ENCODE measurements at regions not wholly inside any gene's neighbourhood (a gene's known extent, or its start where the extent isn't known, plus 50 kb on each side); places are given as distances from the start of the nearest gene placed in this dataset.

GRCh38 chr3:22894865-22895264 lies 308.3 kb upstream of the UBE2E2 start:
- intact Hi-C loops (cut with DNase I): no loop called here
- 69 to 83% methylated on average over 1 of the region's 1 CpG for WGBS, 2 donors
- DNase-seq (no peak), ATAC-seq (ENCODE audit: low FRiP score) (no peak)
- no peaks in the 10 kb centered on the region for H3K27me3 ChIP-seq (ENCODE audit: control insufficient read depth in 1 of 2, insufficient read depth in 2 of 2, low read length in 1 of 2)
- H3K9me3 ChIP-seq (ENCODE audit: control insufficient read depth, low read length): no peaks in the 10 kb centered on the region
- no peak overlapping the region for H3K4me3 ChIP-seq (ENCODE audit: low read length in 2 of 2)
- no peaks in the 10 kb centered on the region for H3K4me1 ChIP-seq (ENCODE audit: control insufficient read depth in 1 of 2, insufficient read depth in 2 of 2, low read length in 2 of 2)
- no peak overlapping the region for H3K27ac ChIP-seq (ENCODE audit: low read depth in 1 of 2, low read length in 2 of 2)
- H3K36me3 ChIP-seq (ENCODE audit: control insufficient read depth in 1 of 2, insufficient read depth in 2 of 2, low read length in 1 of 2): no peaks in the 10 kb centered on the region

DNA sequence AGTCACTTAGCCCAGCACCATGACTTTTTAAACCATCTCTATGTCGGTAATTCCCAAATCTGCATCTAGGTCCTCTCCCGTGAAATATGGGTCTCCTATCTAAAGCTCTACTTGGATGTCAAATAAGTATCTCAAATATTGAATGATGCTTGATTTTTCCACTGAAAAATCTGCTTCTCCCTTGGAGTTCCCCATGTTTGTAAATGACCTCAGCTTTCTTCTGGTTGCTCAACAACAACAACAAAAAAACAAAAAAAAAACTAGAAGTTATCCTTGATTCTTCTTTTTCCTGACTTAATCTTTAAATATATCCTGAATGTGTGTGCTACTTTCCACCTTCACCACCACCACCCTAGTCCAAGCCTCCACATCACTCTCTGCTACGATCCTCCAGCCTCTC lies 307.5 kb upstream of the UBE2E2 start:
- intact Hi-C loops (cut with DNase I): no loop called here
- no peak for DNase-seq
- Histone ChIP-seq H3K4me3 (ENCODE audit: low read length in 2 of 2) (no peak overlapping the region), H3K27me3 (ENCODE audit: control insufficient read depth in 1 of 2, insufficient read depth in 2 of 2, low read length in 1 of 2) (no peaks in the 10 kb centered on the region), H3K36me3 (ENCODE audit: control insufficient read depth in 1 of 2, insufficient read depth in 2 of 2, low read length in 1 of 2) (no peaks in the 10 kb centered on the region), H3K27ac (ENCODE audit: low read depth in 1 of 2, low read length in 2 of 2) (no peak overlapping the region), H3K4me1 (ENCODE audit: control insufficient read depth in 1 of 2, insufficient read depth in 2 of 2, low read length in 2 of 2) (no peaks in the 10 kb centered on the region), H3K9me3 (ENCODE audit: control insufficient read depth, low read length) (no peaks in the 10 kb centered on the region)
- ATAC-seq (ENCODE audit: low FRiP score): no peak
- WGBS, 2 donors: 94% methylated on average over 3 of the region's 3 CpGs

- Histone ChIP-seq H3K4me3 (ENCODE audit: low read length in 2 of 2) (no peak overlapping the region), H3K4me1 (ENCODE audit: control insufficient read depth in 1 of 2, insufficient read depth in 2 of 2, low read length in 2 of 2) (no peaks in the 10 kb centered on the region), H3K36me3 (ENCODE audit: control insufficient read depth in 1 of 2, insufficient read depth in 2 of 2, low read length in 1 of 2) (no peaks in the 10 kb centered on the region), H3K9me3 (ENCODE audit: control insufficient read depth, low read length) (no peaks in the 10 kb centered on the region), H3K27ac (ENCODE audit: low read depth in 1 of 2, low read length in 2 of 2) (no peak overlapping the region), H3K27me3 (ENCODE audit: control insufficient read depth in 1 of 2, insufficient read depth in 2 of 2, low read length in 1 of 2) (no peaks in the 10 kb centered on the region)
- no peak for ATAC-seq (ENCODE audit: low FRiP score)
- intact Hi-C loops (cut with DNase I): no loop called here
- no peak for DNase-seq
- WGBS, 2 donors: 93% methylated on average over 1 of the region's 1 CpG
Observed at GRCh38 chr3:22898558-22898957, 304.6 kb upstream of the UBE2E2 start.

DNA sequence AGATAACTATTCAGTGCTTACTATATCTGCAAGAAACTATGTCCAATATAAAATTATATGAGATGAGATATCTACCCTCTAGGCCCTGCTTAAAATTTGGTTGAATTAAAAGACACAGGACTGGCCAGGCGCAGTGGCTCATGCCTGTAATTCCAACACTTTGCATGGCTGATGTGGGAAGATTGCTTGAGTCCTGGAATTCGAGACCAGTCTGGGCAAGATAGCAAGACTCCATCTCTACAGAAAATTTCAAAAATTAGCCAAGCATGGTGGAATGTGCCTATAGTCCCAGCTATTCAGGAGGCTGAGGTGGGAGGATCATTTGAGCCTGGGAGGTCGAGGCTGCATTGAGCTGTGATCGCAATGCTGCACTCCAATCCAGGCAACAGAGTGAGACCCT lies 303.7 kb upstream of the UBE2E2 start:
- H3K36me3 ChIP-seq (ENCODE audit: control insufficient read depth in 1 of 2, insufficient read depth in 2 of 2, low read length in 1 of 2): no peaks in the 10 kb centered on the region
- H3K27me3 ChIP-seq (ENCODE audit: control insufficient read depth in 1 of 2, insufficient read depth in 2 of 2, low read length in 1 of 2): no peaks in the 10 kb centered on the region
- intact Hi-C loops (cut with DNase I): no loop called here
- H3K9me3 ChIP-seq (ENCODE audit: control insufficient read depth, low read length): no peaks in the 10 kb centered on the region
- ATAC-seq (ENCODE audit: low FRiP score) (no peak), DNase-seq (no peak)
- H3K4me1 ChIP-seq (ENCODE audit: control insufficient read depth in 1 of 2, insufficient read depth in 2 of 2, low read length in 2 of 2): no peaks in the 10 kb centered on the region
- 92 to 94% methylated on average over 4 of the region's 4 CpGs for WGBS, 2 donors
- H3K27ac ChIP-seq (ENCODE audit: low read depth in 1 of 2, low read length in 2 of 2): no peak overlapping the region
- H3K4me3 ChIP-seq (ENCODE audit: low read length in 2 of 2): no peak overlapping the region

- intact Hi-C loops (cut with DNase I): no loop called here
- DNase-seq: no peak
- WGBS, 2 donors: 92 to 96% methylated on average over 2 of the region's 2 CpGs
Observed at GRCh38 chr3:22900296-22900695, 302.8 kb upstream of the UBE2E2 start.

DNA sequence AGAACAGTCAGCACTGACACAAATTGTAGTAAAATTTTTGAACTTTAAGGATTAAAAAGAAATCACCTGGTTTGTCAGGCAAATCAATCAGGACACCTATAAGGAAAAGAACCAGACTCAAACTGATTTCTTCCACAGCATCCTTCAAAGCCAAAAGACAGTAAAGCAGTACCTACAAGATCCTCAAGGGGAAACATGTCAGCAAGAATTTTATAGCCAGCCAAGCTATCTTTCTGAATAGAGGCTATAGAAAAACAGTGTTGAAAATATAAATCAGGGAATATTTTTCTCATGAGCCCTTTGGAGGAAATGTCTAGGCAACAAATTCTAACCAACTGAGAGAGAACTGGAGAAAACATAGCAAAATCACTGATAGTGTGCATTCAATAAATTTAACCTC lies 301.4 kb upstream of the UBE2E2 start:
- DNase-seq: no peak
- H3K27ac ChIP-seq (ENCODE audit: low read depth in 1 of 2, low read length in 2 of 2): no peak overlapping the region
- no peaks in the 10 kb centered on the region for H3K9me3 ChIP-seq (ENCODE audit: control insufficient read depth, low read length)
- no peak for ATAC-seq (ENCODE audit: low FRiP score)
- no peak overlapping the region for H3K4me3 ChIP-seq (ENCODE audit: low read length in 2 of 2)
- intact Hi-C loops (cut with DNase I): no loop called here
- H3K4me1 ChIP-seq (ENCODE audit: control insufficient read depth in 1 of 2, insufficient read depth in 2 of 2, low read length in 2 of 2): no peaks in the 10 kb centered on the region
- no peaks in the 10 kb centered on the region for H3K36me3 ChIP-seq (ENCODE audit: control insufficient read depth in 1 of 2, insufficient read depth in 2 of 2, low read length in 1 of 2)
- H3K27me3 ChIP-seq (ENCODE audit: control insufficient read depth in 1 of 2, insufficient read depth in 2 of 2, low read length in 1 of 2): no peaks in the 10 kb centered on the region

More at GRCh38 chr3:22900296-22900695, 302.8 kb upstream of the UBE2E2 start:
- H3K4me3 ChIP-seq (ENCODE audit: low read length in 2 of 2): no peak overlapping the region
- no peaks in the 10 kb centered on the region for H3K9me3 ChIP-seq (ENCODE audit: control insufficient read depth, low read length)
- H3K27ac ChIP-seq (ENCODE audit: low read depth in 1 of 2, low read length in 2 of 2): no peak overlapping the region
- ATAC-seq (ENCODE audit: low FRiP score): no peak
- H3K27me3 ChIP-seq (ENCODE audit: control insufficient read depth in 1 of 2, insufficient read depth in 2 of 2, low read length in 1 of 2): no peaks in the 10 kb centered on the region
- H3K4me1 ChIP-seq (ENCODE audit: control insufficient read depth in 1 of 2, insufficient read depth in 2 of 2, low read length in 2 of 2): no peaks in the 10 kb centered on the region
- no peaks in the 10 kb centered on the region for H3K36me3 ChIP-seq (ENCODE audit: control insufficient read depth in 1 of 2, insufficient read depth in 2 of 2, low read length in 1 of 2)

DNA sequence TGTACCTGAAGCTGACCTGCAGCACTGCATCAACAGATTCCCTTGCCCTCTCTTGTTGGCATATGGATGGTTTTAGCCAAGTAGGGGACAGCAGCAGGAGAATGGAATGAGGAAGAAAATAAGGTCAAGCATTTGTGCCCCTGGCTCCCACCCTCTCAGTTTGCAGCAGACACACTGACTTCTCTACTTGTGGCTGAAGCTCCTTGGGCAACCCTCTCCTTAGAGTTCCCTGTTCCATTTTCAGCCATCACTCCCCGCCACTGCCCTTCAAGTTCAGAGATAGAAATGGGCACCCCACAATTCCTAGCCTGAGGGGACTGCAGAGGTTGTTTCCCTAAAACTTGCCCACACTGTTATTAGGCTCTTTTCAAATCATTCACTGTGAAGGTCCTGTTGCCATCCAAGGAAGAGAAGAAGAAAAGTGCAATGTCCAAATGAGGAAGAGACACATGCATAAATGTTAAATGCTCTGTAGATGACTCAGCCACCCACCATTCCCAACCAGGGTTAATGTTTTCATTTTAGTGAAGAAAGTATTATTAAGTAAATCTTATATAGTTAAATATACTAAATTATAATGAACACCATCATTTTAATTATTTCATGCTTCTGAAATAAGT lies 295.9 kb upstream of the UBE2E2 start:
- Histone ChIP-seq H3K36me3 (ENCODE audit: control insufficient read depth in 1 of 2, insufficient read depth in 2 of 2, low read length in 1 of 2) (no peaks in the 10 kb centered on the region), H3K4me1 (ENCODE audit: control insufficient read depth in 1 of 2, insufficient read depth in 2 of 2, low read length in 2 of 2) (no peaks in the 10 kb centered on the region), H3K9me3 (ENCODE audit: control insufficient read depth, low read length) (no peaks in the 10 kb centered on the region), H3K4me3 (ENCODE audit: low read length in 2 of 2) (no peak overlapping the region), H3K27me3 (ENCODE audit: control insufficient read depth in 1 of 2, insufficient read depth in 2 of 2, low read length in 1 of 2) (no peaks in the 10 kb centered on the region), H3K27ac (ENCODE audit: low read depth in 1 of 2, low read length in 2 of 2) (no peak overlapping the region)
- no peak for DNase-seq
- 86 to 95% methylated on average over 1 of the region's 1 CpG for WGBS, 2 donors
- ATAC-seq (ENCODE audit: low FRiP score): no peak
- intact Hi-C loops (cut with DNase I): no loop called here

- ATAC-seq (ENCODE audit: low FRiP score) (no peak), DNase-seq (no peak)
- no peak overlapping the region for H3K4me3 ChIP-seq (ENCODE audit: low read length in 2 of 2)
- no peak overlapping the region for H3K27ac ChIP-seq (ENCODE audit: low read depth in 1 of 2, low read length in 2 of 2)
- H3K27me3 ChIP-seq (ENCODE audit: control insufficient read depth in 1 of 2, insufficient read depth in 2 of 2, low read length in 1 of 2): no peaks in the 10 kb centered on the region
- intact Hi-C loops (cut with DNase I): no loop called here
- 15 to 18% methylated on average over 2 of the region's 2 CpGs for WGBS, 2 donors
- no peaks in the 10 kb centered on the region for H3K36me3 ChIP-seq (ENCODE audit: control insufficient read depth in 1 of 2, insufficient read depth in 2 of 2, low read length in 1 of 2)
- no peaks in the 10 kb centered on the region for H3K4me1 ChIP-seq (ENCODE audit: control insufficient read depth in 1 of 2, insufficient read depth in 2 of 2, low read length in 2 of 2)
- H3K9me3 ChIP-seq (ENCODE audit: control insufficient read depth, low read length): no peaks in the 10 kb centered on the region
Observed at GRCh38 chr3:22907796-22908195, 295.3 kb upstream of the UBE2E2 start.

GRCh38 chr3:22908989-22909507 lies 294.1 kb upstream of the UBE2E2 start:
- H3K27ac ChIP-seq (ENCODE audit: low read depth in 1 of 2, low read length in 2 of 2): no peak overlapping the region
- no peak overlapping the region for H3K4me3 ChIP-seq (ENCODE audit: low read length in 2 of 2)
- no peaks in the 10 kb centered on the region for H3K27me3 ChIP-seq (ENCODE audit: control insufficient read depth in 1 of 2, insufficient read depth in 2 of 2, low read length in 1 of 2)
- intact Hi-C loops (cut with DNase I): no loop called here
- WGBS, 2 donors: 82 to 85% methylated on average over 3 of the region's 3 CpGs
- no peaks in the 10 kb centered on the region for H3K4me1 ChIP-seq (ENCODE audit: control insufficient read depth in 1 of 2, insufficient read depth in 2 of 2, low read length in 2 of 2)
- DNase-seq (no peak), ATAC-seq (ENCODE audit: low FRiP score) (no peak)
- H3K9me3 ChIP-seq (ENCODE audit: control insufficient read depth, low read length): no peaks in the 10 kb centered on the region
- H3K36me3 ChIP-seq (ENCODE audit: control insufficient read depth in 1 of 2, insufficient read depth in 2 of 2, low read length in 1 of 2): no peaks in the 10 kb centered on the region

Data from aorta (tissue), 5 donors.